ENCODE measurements at regions not wholly inside any gene's neighbourhood (a gene's known extent, or its start where the extent isn't known, plus 50 kb on each side); places are given as distances from the start of the nearest gene placed in this dataset.
A peak's percentile ranks its signal among the peaks of the same experiment; 100 is the strongest.

GRCh38 chr5:124410539-124411488 is 335.6 kb downstream of the ZNF608 start:
- Histone ChIP-seq H3K4me1 (ENCODE audit: control insufficient read depth, insufficient read depth, low read length) (peaks cover 3% of the 10 kb centered on the region), H3K4me3 (ENCODE audit: low read length) (no peak overlapping the region), H3K27me3 (ENCODE audit: control insufficient read depth, insufficient read depth) (no peaks in the 10 kb centered on the region), H3K9me3 (ENCODE audit: control insufficient read depth, low read length) (no peaks in the 10 kb centered on the region), H3K27ac (ENCODE audit: low read length) (no peak overlapping the region)
- intact Hi-C loops (cut with DNase I): no loop called here
- WGBS: 93% methylated on average over 3 of the region's 3 CpGs
- DNase-seq (no peak), ATAC-seq (no peak)

DNA sequence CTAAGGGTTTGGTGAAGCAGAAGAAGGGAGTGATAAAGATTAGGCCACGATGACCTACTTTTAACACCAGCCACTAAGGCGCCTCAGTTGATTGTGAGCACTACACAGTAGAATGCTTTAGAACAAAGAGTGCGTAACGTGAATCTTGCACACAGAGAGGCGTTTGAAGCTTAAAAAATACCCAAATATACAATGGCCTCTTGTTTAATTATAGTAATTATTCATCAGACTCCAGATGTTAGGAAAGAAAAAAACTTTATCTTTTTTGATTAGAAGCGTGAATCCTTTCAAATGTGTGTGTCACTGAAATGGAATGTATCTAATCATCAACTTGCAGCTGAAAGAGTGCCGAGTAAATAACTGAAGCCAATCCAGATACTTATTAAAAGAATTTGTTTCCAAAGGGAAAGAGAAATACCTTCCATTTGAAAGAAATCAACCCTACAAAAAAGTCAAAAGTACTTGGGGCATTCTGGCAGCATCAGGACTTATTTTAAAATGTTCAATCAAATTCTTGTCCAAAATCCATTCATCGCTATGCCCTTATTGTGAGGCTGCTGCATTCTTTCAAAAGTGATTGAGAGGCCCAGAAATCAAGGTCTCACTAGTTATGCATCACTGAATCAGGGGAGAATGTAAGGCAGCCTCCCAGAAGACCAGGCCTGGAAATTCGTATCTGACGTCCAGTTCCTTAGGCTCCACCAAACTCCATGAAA is 337.5 kb downstream of the ZNF608 start:
- Histone ChIP-seq H3K27me3 (ENCODE audit: control insufficient read depth, insufficient read depth) (no peaks in the 10 kb centered on the region), H3K27ac (ENCODE audit: low read length) (peak overlapping the region; percentile 91), H3K4me1 (ENCODE audit: control insufficient read depth, insufficient read depth, low read length) (peaks cover 5% of the 10 kb centered on the region), H3K4me3 (ENCODE audit: low read length) (no peak overlapping the region), H3K9me3 (ENCODE audit: control insufficient read depth, low read length) (no peaks in the 10 kb centered on the region)
- ATAC-seq (peak; percentile 84 to 88), DNase-seq (no peak)
- 42% methylated on average over 10 of the region's 10 CpGs for WGBS
- intact Hi-C loops (cut with DNase I): no loop called here

- ATAC-seq (no peak), DNase-seq (no peak)
- no peaks in the 10 kb centered on the region for H3K27me3 ChIP-seq (ENCODE audit: control insufficient read depth, insufficient read depth)
- H3K27ac ChIP-seq (ENCODE audit: low read length): no peak overlapping the region
- 77% methylated on average over 5 of the region's 5 CpGs for WGBS
- H3K4me1 ChIP-seq (ENCODE audit: control insufficient read depth, insufficient read depth, low read length): peaks cover 4% of the 10 kb centered on the region
- H3K4me3 ChIP-seq (ENCODE audit: low read length): no peak overlapping the region
- no peaks in the 10 kb centered on the region for H3K9me3 ChIP-seq (ENCODE audit: control insufficient read depth, low read length)
- intact Hi-C loops (cut with DNase I): no loop called here
These were observed 341.6 kb downstream of the ZNF608 start for GRCh38 chr5:124404796-124405195.

DNA sequence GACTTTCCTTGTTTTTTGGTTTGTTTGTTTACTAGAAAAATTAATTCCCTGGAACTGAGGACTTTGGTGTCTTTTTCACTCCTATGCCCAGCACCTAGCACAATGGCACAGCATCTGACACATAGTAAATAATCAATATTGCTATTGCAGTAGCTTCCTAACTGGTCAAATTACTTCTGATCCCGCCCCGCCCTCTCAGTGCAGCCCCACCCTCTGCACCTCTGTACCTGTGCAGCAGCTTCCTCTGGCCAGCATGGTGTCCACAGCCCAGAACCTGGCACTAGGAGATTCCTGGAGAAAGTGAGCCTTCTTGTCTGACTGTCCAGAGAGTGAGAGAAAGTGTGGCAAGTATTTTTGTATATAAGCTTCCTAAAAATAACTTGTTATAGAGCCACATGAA is 343.2 kb downstream of the ZNF608 start:
- Histone ChIP-seq H3K27ac (ENCODE audit: low read length) (peak overlapping the region; percentile 19), H3K4me3 (ENCODE audit: low read length) (peak overlapping the region; percentile 20), H3K27me3 (ENCODE audit: control insufficient read depth, insufficient read depth) (no peaks in the 10 kb centered on the region), H3K9me3 (ENCODE audit: control insufficient read depth, low read length) (no peaks in the 10 kb centered on the region), H3K4me1 (ENCODE audit: control insufficient read depth, insufficient read depth, low read length) (peaks cover 1% of the 10 kb centered on the region)
- intact Hi-C loops (cut with DNase I): no loop called here
- ATAC-seq (no peak), DNase-seq (peak in 2 of 3 donors; percentile 36 to 40)
- 92% methylated on average over 2 of the region's 2 CpGs for WGBS

DNA sequence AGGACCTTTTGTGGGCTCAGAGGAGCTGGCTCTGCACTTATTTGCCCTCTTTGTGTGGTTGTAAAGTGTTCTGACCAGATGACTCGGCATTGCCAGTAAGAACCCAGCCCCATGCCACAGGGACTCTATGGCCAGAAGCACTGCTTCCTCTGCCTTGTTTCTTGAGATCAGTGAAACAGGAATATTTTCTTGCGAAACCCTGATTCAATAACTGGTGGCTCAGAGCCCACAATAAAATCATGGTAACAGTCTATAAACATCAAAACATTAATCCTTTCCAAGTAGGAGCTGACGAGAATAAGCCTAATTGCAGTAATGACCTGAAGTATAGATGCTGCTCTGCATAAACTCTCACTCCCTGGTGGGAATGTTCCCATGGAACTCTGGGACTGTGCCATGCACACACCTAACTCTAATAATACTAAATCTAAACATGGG is 344.3 kb downstream of the ZNF608 start:
- Histone ChIP-seq H3K4me3 (ENCODE audit: low read length) (no peak overlapping the region), H3K27me3 (ENCODE audit: control insufficient read depth, insufficient read depth) (no peaks in the 10 kb centered on the region), H3K9me3 (ENCODE audit: control insufficient read depth, low read length) (no peaks in the 10 kb centered on the region), H3K4me1 (ENCODE audit: control insufficient read depth, insufficient read depth, low read length) (peaks cover 1% of the 10 kb centered on the region), H3K27ac (ENCODE audit: low read length) (peak overlapping the region; percentile 51)
- intact Hi-C loops (cut with DNase I): no loop called here
- WGBS: 41% methylated on average over 3 of the region's 3 CpGs
- ATAC-seq (peak; percentile 89 to 91), DNase-seq (peak; percentile 48 to 77 (median 52))

DNA sequence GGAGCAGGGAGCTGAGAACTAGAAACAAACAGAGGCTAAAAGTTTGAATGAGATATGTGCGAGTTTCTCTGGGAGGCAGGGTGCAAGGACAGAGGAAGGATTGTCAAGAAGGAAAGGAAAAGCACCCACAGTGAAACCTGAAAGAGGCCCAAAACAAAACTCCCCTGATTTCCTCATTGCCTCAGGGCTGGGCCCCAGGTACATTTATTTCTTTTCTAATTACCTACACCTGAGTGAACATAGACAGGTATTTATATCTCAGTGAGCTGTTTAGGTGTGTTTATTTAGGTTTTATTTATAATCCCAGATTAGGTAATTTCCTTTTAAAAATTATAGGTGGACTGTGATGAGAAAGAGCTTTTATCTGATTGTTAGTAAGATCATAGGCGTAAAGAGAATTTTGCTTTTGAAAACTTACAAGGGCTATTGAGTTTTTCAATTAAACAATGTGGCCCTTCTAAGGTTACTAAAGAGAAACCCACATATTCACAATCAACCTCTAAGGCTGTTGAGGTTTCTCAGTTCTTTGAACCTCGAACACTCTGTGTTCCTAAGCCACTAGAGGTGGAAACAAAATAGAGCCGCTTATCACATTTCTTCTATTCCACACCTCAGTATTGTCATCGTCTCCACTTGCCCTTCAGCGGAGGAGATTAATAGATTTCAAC is 344.8 kb downstream of the ZNF608 start:
- Histone ChIP-seq H3K4me1 (ENCODE audit: control insufficient read depth, insufficient read depth, low read length) (peaks cover 1% of the 10 kb centered on the region), H3K4me3 (ENCODE audit: low read length) (no peak overlapping the region), H3K9me3 (ENCODE audit: control insufficient read depth, low read length) (no peaks in the 10 kb centered on the region), H3K27me3 (ENCODE audit: control insufficient read depth, insufficient read depth) (no peaks in the 10 kb centered on the region), H3K27ac (ENCODE audit: low read length) (peak overlapping the region; percentile 51)
- intact Hi-C loops (cut with DNase I): no loop called here
- ATAC-seq: no peak
- 65% methylated on average over 6 of the region's 6 CpGs for WGBS
- no peak for DNase-seq

- ATAC-seq: no peak
- no peak overlapping the region for H3K4me3 ChIP-seq (ENCODE audit: low read length)
- intact Hi-C loops (cut with DNase I): loop anchor here in 1 of 4 donors (5.0 kb wide), 1 partner anchor 57 kb away; no protein-coding TSS in a partner anchor
- no peaks in the 10 kb centered on the region for H3K4me1 ChIP-seq (ENCODE audit: control insufficient read depth, insufficient read depth, low read length)
- DNase-seq: no peak
- H3K27ac ChIP-seq (ENCODE audit: low read length): no peak overlapping the region
- no peaks in the 10 kb centered on the region for H3K27me3 ChIP-seq (ENCODE audit: control insufficient read depth, insufficient read depth)
- no peaks in the 10 kb centered on the region for H3K9me3 ChIP-seq (ENCODE audit: control insufficient read depth, low read length)
- WGBS: 80% methylated on average over 3 of the region's 3 CpGs
These were observed 346.9 kb downstream of the ZNF608 start for GRCh38 chr5:124399426-124399961.

- no peak for DNase-seq
- Histone ChIP-seq H3K9me3 (ENCODE audit: control insufficient read depth, low read length) (no peaks in the 10 kb centered on the region), H3K4me3 (ENCODE audit: low read length) (no peak overlapping the region), H3K4me1 (ENCODE audit: control insufficient read depth, insufficient read depth, low read length) (no peaks in the 10 kb centered on the region), H3K27me3 (ENCODE audit: control insufficient read depth, insufficient read depth) (no peaks in the 10 kb centered on the region), H3K27ac (ENCODE audit: low read length) (no peak overlapping the region)
- intact Hi-C loops (cut with DNase I): loop anchor here in 1 of 4 donors (5.0 kb wide), 1 partner anchor 56 kb away; no protein-coding TSS in a partner anchor
- no peak for ATAC-seq
- WGBS: 40% methylated on average over 2 of the region's 2 CpGs
These were observed 348.0 kb downstream of the ZNF608 start for GRCh38 chr5:124398460-124398859.

GRCh38 chr5:124397317-124397716 is 349.1 kb downstream of the ZNF608 start:
- H3K9me3 ChIP-seq (ENCODE audit: control insufficient read depth, low read length): no peaks in the 10 kb centered on the region
- no peak overlapping the region for H3K27ac ChIP-seq (ENCODE audit: low read length)
- H3K27me3 ChIP-seq (ENCODE audit: control insufficient read depth, insufficient read depth): no peaks in the 10 kb centered on the region
- no peaks in the 10 kb centered on the region for H3K4me1 ChIP-seq (ENCODE audit: control insufficient read depth, insufficient read depth, low read length)
- WGBS: 96% methylated on average over 2 of the region's 2 CpGs
- H3K4me3 ChIP-seq (ENCODE audit: low read length): no peak overlapping the region
- ATAC-seq (no peak), DNase-seq (no peak)
- intact Hi-C loops (cut with DNase I): loop anchor here in 1 of 4 donors (5.0 kb wide), 1 partner anchor 55 kb away; no protein-coding TSS in a partner anchor

- DNase-seq (no peak), ATAC-seq (no peak)
- no peaks in the 10 kb centered on the region for H3K4me1 ChIP-seq (ENCODE audit: control insufficient read depth, insufficient read depth, low read length)
- no peaks in the 10 kb centered on the region for H3K9me3 ChIP-seq (ENCODE audit: control insufficient read depth, low read length)
- WGBS: 65% methylated on average over 5 of the region's 5 CpGs
- H3K27ac ChIP-seq (ENCODE audit: low read length): no peak overlapping the region
- no peak overlapping the region for H3K4me3 ChIP-seq (ENCODE audit: low read length)
- H3K27me3 ChIP-seq (ENCODE audit: control insufficient read depth, insufficient read depth): no peaks in the 10 kb centered on the region
- intact Hi-C loops (cut with DNase I): loop anchor here in 1 of 4 donors (5.0 kb wide), 1 partner anchor 54 kb away; no protein-coding TSS in a partner anchor
These were observed 350.5 kb downstream of the ZNF608 start for GRCh38 chr5:124395926-124396325.

Measured in right cardiac atrium (tissue), 5 donors.